ENCODE measurements at regions not wholly inside any gene's neighbourhood (a gene's known extent, or its start where the extent isn't known, plus 50 kb on each side); places are given as distances from the start of the nearest gene placed in this dataset.

- TF ChIP-seq CTCF (IDR thresholded peaks at IDR 0.05), result no peak
- no peak for TF ChIP-seq POLR2A (IDR thresholded peaks at IDR 0.05)
- intact Hi-C loops (cut with DNase I), result no loop called here
- Histone ChIP-seq H3K4me1 (peaks cover 0 to 37% (median 7%) of the 10 kb centered on the region in 3 donors), H3K36me3 (no peaks in the 10 kb centered on the region), H3K4me3 (no peak overlapping the region), H3K27me3 (no peaks in the 10 kb centered on the region), H3K27ac (no peak overlapping the region), H3K9me3 (no peaks in the 10 kb centered on the region)
- DNase-seq, result no peak
- WGBS, 2 donors, result 13 to 25% methylated on average over 1 of the region's 1 CpG
These were observed 290.2 kb downstream of the FGFR2 start for GRCh38 chr10:121308020-121308419.

GRCh38 chr10:121309164-121309563, 289.1 kb downstream of the FGFR2 start:
- Histone ChIP-seq H3K27me3 (no peaks in the 10 kb centered on the region), H3K4me1 (peaks cover 0 to 40% (median 3%) of the 10 kb centered on the region in 3 donors), H3K27ac (no peak overlapping the region), H3K36me3 (no peaks in the 10 kb centered on the region), H3K9me3 (no peaks in the 10 kb centered on the region), H3K4me3 (no peak overlapping the region)
- TF ChIP-seq CTCF (IDR thresholded peaks at IDR 0.05), result no peak
- TF ChIP-seq POLR2A (IDR thresholded peaks at IDR 0.05), result no peak
- intact Hi-C loops (cut with DNase I), result no loop called here
- DNase-seq, result no peak
- 53 to 62% methylated on average over 3 of the region's 3 CpGs for WGBS, 2 donors

- Histone ChIP-seq H3K4me1 (peaks cover 0 to 41% (median 3%) of the 10 kb centered on the region in 3 donors), H3K27ac (no peak overlapping the region), H3K9me3 (no peaks in the 10 kb centered on the region), H3K36me3 (no peaks in the 10 kb centered on the region), H3K4me3 (no peak overlapping the region), H3K27me3 (no peaks in the 10 kb centered on the region)
- DNase-seq, result no peak
- no peak for TF ChIP-seq CTCF (IDR thresholded peaks at IDR 0.05)
- no peak for TF ChIP-seq POLR2A (IDR thresholded peaks at IDR 0.05)
- intact Hi-C loops (cut with DNase I), result no loop called here
- 56 to 58% methylated on average over 9 of the region's 9 CpGs for WGBS, 2 donors
These were observed 288.0 kb downstream of the FGFR2 start for GRCh38 chr10:121310151-121310711.

- peak overlapping the region; percentile 30 to 67 (median 56) for H3K27ac ChIP-seq
- DNase-seq, result no peak
- WGBS, 2 donors, result 26 to 37% methylated on average over 7 of the region's 7 CpGs
- H3K4me1 ChIP-seq, result peaks cover 0 to 36% (median 3%) of the 10 kb centered on the region in 3 donors
- no peaks in the 10 kb centered on the region for H3K36me3 ChIP-seq
- intact Hi-C loops (cut with DNase I), result no loop called here
- TF ChIP-seq CTCF (IDR thresholded peaks at IDR 0.05) (no peak), POLR2A (IDR thresholded peaks at IDR 0.05) (no peak)
- H3K4me3 ChIP-seq, result no peak overlapping the region
- no peaks in the 10 kb centered on the region for H3K27me3 ChIP-seq
- H3K9me3 ChIP-seq, result no peaks in the 10 kb centered on the region
These were observed 286.3 kb downstream of the FGFR2 start for GRCh38 chr10:121311812-121312443.

- H3K9me3 ChIP-seq, result no peaks in the 10 kb centered on the region
- H3K4me1 ChIP-seq, result peaks cover 0 to 32% (median 2%) of the 10 kb centered on the region in 3 donors
- H3K4me3 ChIP-seq, result no peak overlapping the region
- WGBS, 2 donors, result 5 to 13% methylated on average over 5 of the region's 5 CpGs
- no peaks in the 10 kb centered on the region for H3K36me3 ChIP-seq
- no peak for TF ChIP-seq CTCF (IDR thresholded peaks at IDR 0.05)
- no peak for TF ChIP-seq POLR2A (IDR thresholded peaks at IDR 0.05)
- H3K27ac ChIP-seq, result peak overlapping the region; percentile 30 to 67 (median 56)
- intact Hi-C loops (cut with DNase I), result no loop called here
- H3K27me3 ChIP-seq, result no peaks in the 10 kb centered on the region
- no peak for DNase-seq
These were observed 285.7 kb downstream of the FGFR2 start for GRCh38 chr10:121312587-121312986.
